Hepatocyte (in vitro differentiated cells): ENCODE measurements at regions not wholly inside any gene's neighbourhood (a gene's known extent, or its start where the extent isn't known, plus 50 kb on each side); places are given as distances from the start of the nearest gene placed in this dataset.

ENCODE experiments used
- EZH2 ChIP-seq: fragments of 200-600 bp; sonication (generic); IDR thresholded peaks from 2 replicates; pipeline ENCODE4 v1.6.1; 2016; ENCODE audit warnings: antibody characterized with exemption, mild to moderate bottlenecking, borderline replicate concordance
- TF ChIP-seq, protein P1 (sequence below): fragments of 200-600 bp; sonication (generic); IDR thresholded peaks from 2 replicates; pipeline ENCODE4 v1.5.1; 2016; ENCODE audit warnings: antibody characterized with exemption, mild to moderate bottlenecking; ENCODE audit not compliant: poor library complexity

GRCh38 chr2:19178175-19178574, 180.2 kb downstream of the OSR1 start:
- TF ChIP-seq EZH2 = no peak
- TF ChIP-seq, protein P1, sequence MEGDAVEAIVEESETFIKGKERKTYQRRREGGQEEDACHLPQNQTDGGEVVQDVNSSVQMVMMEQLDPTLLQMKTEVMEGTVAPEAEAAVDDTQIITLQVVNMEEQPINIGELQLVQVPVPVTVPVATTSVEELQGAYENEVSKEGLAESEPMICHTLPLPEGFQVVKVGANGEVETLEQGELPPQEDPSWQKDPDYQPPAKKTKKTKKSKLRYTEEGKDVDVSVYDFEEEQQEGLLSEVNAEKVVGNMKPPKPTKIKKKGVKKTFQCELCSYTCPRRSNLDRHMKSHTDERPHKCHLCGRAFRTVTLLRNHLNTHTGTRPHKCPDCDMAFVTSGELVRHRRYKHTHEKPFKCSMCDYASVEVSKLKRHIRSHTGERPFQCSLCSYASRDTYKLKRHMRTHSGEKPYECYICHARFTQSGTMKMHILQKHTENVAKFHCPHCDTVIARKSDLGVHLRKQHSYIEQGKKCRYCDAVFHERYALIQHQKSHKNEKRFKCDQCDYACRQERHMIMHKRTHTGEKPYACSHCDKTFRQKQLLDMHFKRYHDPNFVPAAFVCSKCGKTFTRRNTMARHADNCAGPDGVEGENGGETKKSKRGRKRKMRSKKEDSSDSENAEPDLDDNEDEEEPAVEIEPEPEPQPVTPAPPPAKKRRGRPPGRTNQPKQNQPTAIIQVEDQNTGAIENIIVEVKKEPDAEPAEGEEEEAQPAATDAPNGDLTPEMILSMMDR = no peak
